ENCODE measurements at regions not wholly inside any gene's neighbourhood (a gene's known extent, or its start where the extent isn't known, plus 50 kb on each side); places are given as distances from the start of the nearest gene placed in this dataset.

DNA sequence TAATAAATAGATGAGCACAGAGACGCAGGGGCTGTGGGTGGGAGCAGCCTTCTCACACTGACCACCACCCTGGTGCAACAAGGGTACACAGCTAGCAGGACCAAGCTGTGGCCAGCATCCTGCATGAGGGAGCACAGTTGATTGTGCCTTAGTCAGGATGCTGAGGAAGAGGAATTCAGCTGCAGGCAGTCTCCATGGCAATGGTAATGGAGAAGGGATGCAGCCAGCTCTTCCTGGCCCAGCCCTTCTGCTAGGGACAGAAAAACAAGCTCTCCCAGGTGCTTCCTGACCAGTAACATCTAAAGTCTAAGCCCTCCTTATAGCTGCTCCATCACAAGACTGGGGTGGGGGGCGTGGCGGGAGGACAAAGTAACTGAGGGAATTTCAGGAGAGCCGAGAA, 363.5 kb downstream of the BUD13 start:
- TF ChIP-seq, protein P1, sequence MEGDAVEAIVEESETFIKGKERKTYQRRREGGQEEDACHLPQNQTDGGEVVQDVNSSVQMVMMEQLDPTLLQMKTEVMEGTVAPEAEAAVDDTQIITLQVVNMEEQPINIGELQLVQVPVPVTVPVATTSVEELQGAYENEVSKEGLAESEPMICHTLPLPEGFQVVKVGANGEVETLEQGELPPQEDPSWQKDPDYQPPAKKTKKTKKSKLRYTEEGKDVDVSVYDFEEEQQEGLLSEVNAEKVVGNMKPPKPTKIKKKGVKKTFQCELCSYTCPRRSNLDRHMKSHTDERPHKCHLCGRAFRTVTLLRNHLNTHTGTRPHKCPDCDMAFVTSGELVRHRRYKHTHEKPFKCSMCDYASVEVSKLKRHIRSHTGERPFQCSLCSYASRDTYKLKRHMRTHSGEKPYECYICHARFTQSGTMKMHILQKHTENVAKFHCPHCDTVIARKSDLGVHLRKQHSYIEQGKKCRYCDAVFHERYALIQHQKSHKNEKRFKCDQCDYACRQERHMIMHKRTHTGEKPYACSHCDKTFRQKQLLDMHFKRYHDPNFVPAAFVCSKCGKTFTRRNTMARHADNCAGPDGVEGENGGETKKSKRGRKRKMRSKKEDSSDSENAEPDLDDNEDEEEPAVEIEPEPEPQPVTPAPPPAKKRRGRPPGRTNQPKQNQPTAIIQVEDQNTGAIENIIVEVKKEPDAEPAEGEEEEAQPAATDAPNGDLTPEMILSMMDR (IDR thresholded peaks at IDR 0.05; ENCODE audit: low read depth, low read length, missing input control): no peak
- TF ChIP-seq RAD21 (IDR thresholded peaks at IDR 0.05): no peak
- no peak for TF ChIP-seq YY1 (IDR thresholded peaks at IDR 0.05)
- TF ChIP-seq, protein P2, sequence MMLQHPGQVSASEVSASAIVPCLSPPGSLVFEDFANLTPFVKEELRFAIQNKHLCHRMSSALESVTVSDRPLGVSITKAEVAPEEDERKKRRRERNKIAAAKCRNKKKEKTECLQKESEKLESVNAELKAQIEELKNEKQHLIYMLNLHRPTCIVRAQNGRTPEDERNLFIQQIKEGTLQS (IDR thresholded peaks at IDR 0.05): no peak
- no peak for TF ChIP-seq RXRA (IDR thresholded peaks at IDR 0.05)
- no peak for TF ChIP-seq GABPA (IDR thresholded peaks at IDR 0.05 in 1 of 2, conservative IDR thresholded peaks at IDR 0.05 in 1 of 2)
- TF ChIP-seq, protein P3, sequence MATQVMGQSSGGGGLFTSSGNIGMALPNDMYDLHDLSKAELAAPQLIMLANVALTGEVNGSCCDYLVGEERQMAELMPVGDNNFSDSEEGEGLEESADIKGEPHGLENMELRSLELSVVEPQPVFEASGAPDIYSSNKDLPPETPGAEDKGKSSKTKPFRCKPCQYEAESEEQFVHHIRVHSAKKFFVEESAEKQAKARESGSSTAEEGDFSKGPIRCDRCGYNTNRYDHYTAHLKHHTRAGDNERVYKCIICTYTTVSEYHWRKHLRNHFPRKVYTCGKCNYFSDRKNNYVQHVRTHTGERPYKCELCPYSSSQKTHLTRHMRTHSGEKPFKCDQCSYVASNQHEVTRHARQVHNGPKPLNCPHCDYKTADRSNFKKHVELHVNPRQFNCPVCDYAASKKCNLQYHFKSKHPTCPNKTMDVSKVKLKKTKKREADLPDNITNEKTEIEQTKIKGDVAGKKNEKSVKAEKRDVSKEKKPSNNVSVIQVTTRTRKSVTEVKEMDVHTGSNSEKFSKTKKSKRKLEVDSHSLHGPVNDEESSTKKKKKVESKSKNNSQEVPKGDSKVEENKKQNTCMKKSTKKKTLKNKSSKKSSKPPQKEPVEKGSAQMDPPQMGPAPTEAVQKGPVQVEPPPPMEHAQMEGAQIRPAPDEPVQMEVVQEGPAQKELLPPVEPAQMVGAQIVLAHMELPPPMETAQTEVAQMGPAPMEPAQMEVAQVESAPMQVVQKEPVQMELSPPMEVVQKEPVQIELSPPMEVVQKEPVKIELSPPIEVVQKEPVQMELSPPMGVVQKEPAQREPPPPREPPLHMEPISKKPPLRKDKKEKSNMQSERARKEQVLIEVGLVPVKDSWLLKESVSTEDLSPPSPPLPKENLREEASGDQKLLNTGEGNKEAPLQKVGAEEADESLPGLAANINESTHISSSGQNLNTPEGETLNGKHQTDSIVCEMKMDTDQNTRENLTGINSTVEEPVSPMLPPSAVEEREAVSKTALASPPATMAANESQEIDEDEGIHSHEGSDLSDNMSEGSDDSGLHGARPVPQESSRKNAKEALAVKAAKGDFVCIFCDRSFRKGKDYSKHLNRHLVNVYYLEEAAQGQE (IDR thresholded peaks at IDR 0.05): no peak
- no peak for TF ChIP-seq EGR1 (IDR thresholded peaks at IDR 0.05; ENCODE audit: low read depth in 2 of 2)
